ENCODE measurements at regions not wholly inside any gene's neighbourhood (a gene's known extent, or its start where the extent isn't known, plus 50 kb on each side); places are given as distances from the start of the nearest gene placed in this dataset.

DNA sequence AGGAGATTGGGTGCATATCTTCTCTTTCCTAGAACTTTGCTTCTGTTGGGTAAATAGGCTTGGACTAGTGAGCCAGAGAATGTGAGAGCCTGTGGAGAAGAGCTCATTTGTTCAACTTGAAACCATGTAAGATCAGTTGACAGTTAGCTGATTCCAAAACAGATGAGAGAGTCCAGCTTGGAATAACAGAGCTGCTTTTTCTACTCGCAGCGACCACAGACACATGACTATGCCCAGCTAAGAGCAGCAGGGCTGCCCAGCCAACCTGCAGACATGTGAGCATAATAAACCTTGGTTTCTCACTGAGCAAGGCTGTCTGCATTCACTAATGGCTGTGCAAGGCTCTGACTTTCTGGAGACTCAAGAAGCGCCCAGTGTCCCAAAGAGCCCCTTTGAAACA lies 209.2 kb downstream of the C12orf75 start:
- no peak for DNase-seq

- DNase-seq: no peak
Observed at GRCh38 chr12:105547786-105548185, 217.3 kb downstream of the C12orf75 start.

GRCh38 chr12:105548626-105549025 lies 218.1 kb downstream of the C12orf75 start:
- DNase-seq: no peak

DNA sequence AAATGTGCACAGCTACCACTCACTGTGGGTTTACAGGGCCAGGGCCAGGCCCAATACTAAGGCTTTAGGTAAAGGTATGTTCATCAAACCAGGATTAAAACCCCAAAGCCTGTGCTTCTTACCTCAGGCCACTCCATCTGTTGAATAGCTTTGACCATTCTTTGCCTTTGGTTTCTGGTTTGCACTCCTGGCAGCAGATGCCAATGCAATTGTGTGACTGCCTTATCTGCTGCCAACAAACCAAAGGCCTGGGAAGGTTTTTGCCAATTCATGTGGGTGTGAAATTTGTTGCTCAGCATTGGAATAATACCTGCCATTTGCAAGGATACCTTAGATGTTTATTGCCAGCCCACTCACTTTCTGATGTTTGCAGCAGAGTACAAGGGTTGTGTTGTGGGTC lies 221.6 kb downstream of the C12orf75 start:
- no peak for DNase-seq

- DNase-seq: no peak
Observed at GRCh38 chr12:105554223-105554678, 223.8 kb downstream of the C12orf75 start.

GRCh38 chr12:105554856-105555255 lies 224.4 kb downstream of the C12orf75 start:
- DNase-seq: no peak

DNA sequence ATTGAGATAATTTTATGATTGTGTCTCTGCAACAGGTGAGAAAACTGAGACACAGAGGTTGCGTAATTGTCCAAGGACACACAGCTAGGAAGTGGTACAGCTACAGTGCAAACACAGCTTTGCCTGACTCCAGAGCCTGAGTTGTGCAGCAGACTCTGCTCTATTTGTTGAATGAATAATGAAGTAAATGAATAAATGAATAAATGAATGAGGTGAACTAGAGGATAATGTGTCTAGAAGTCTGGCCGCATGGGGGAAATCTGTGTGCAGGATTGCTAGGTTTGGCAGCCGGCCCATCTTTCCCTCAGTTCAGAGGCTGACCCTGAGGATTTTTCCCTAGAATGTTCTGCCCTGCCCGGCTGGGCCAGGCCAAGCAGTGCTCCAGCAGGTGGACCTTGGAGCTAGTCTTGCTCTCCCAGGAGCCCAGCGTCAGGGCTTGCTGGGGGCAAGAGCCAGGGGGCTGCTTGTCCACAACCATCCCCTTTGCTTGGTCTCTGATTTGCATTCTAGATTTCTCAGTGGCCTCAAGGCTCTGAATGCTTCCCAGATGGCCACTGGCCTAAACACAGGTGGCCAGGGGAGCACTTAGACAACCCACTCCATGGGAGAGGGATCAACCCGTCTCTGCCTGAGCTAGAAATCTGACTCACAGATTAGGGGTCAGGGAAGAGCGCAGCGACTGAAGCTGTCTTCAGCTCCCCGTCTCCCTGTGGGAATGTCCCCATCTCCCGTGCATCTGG lies 225.2 kb downstream of the C12orf75 start:
- no peak for DNase-seq

DNA sequence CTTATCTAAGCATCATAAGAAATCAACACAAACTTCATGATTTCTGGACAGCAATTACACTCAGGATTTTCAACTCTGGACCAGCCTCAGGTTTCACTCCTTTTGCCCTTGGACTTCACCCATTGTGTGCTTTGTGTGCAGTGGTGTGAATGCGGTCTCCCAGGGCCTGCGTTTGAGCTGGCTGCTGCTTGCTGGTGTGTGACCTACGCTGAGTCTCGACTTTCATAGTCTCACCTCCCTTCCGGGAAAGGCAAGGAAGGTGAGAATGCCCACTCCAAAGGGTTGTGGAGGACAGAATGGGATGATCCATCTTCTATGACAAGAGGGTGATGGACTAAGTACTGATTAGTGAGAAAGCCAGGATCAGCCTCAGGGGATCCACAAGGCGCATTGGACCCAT lies 228.8 kb downstream of the C12orf75 start:
- no peak for DNase-seq

DNA sequence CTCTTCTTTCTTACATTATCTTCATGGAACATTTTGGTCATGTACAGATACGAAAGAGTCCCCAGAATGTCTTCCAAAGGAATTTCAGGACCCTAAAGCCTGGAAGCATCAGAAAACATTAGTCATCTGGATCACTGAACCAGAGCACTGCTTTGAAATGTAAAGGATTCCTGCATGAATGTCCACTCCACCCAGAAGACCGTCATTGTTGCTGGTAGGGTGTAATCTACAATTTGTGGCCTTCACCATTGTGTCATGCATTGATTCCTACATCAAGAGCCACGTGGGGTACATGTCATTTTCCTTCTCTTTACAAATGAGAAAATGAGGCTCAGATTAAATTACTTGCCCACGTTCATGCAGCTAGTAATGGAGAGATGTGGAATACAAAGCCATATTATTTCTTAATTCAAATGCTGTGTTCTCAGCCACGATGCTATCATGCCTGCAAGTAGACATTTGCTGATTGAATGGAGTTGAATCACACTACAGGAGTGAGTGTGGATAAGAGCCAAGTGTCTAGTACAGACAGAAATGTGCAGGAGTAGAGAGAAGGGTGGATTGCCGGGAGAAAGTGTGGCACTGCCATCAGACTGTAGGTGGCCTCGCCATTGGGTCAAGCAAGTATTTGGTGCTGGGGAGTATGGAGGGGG lies 231.2 kb downstream of the C12orf75 start:
- DNase-seq: no peak

- no peak for DNase-seq
Observed at GRCh38 chr12:105562199-105562971, 231.9 kb downstream of the C12orf75 start.

DNA sequence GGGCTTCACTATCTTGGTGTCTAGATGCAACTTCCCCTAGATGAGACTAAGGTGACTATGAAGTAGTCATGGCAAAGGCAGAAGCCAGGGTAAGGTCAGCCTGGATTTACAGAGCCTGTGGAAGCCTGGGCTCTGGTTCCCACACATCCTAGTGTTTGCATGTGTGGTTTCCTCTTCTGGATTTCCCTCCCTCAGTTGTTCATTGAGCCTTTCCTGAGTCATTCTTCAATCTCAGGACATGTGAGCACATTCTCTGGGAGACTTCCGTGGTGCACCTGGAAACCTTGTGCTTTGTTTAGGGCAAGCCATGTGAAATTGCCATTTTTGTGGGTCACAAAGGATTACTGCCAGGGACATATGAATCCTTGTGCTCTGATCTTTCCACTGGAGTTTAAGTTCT lies 236.6 kb downstream of the C12orf75 start:
- no peak for DNase-seq

DNA sequence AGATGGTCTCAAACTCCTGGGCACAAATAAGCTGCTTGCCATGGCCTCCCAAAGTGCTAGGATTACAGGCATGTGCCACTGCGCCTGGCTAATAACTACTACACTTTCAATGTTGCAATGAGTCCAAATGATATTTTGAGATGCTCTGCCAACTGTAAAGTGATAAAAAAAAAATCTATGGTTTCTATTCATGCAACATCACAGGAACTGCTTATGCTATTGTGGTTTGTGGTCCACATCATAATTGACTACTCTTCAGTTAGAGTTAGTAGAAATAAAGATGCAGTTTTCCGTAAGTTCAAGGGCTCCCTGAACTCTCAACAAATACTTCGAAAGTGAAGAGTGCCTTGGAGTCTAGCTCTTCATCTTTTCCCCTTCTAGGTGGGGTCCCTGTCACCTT lies 239.4 kb downstream of the C12orf75 start:
- no peak for DNase-seq

DNA sequence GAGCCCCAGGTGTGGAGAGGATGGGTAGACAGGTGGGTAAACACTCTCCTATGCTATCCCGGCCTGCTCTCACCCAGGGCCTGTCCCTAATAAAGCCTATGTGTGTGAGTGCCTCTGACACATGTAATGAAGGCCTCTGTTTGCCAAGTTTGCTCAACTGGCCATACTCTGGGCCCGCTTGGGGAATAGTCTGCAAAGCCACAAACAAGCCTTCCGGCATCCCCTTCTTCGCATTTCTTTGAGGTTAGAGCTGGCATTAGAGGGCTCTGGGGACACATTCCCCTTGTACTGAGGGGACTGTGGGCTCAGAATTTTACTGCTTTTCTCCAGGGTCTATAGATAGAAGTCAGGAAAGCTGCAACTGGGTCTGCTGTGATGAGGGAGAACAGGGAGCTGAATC lies 240.5 kb downstream of the C12orf75 start:
- no peak for DNase-seq

DNA sequence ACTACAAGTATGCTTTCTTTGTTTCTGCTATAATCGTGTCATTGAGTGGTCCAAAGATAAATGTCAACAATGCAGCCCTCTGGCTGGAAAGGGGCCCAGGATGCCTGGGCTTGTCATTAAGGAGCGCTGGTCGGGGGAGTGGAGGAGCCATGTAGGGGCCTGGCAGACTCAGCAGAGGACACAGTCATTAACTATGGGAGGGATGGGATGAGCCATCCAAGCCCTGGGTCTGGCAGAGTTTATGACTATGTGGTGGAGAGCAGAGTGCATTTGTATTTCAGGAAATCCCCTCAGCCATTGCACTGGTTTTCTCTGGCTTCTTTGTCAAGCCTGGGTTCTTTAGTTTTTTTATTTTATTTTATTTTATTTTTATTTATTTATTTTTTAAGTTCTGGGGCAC lies 243.1 kb downstream of the C12orf75 start:
- DNase-seq: no peak

DNA sequence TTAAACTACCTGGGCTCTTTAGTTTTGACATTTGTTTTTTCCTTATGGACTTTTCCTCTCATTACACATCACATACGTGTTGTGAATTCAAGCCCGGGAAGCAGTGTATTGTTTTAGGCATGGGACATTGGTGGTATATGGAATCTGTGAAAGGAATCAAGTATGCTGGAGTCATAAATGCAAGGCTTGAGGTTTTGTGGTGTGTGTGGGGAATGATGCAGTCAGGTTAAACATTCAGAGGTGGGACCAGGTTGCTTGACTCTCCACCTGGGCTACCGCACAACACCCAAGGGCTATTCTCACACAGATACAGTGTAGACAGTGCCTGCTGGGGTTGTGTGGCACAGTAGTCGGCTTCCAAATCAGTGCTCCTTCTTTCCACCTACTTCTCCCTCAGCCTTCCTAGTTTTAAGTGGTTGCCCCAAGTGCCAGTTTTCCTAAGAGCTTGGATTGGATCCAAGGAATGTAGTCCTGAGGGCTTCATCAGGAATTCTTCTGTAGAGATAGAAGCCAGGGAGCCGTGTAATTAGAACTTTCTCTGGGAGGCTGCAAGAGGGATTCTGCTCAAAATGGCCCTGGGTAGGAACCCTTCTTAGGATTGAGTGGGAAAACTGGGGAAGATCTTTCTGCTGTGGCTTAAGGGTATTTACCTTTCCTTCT lies 243.7 kb downstream of the C12orf75 start:
- no peak for DNase-seq

- DNase-seq: no peak
Observed at GRCh38 chr12:105575235-105575634, 244.7 kb downstream of the C12orf75 start.

- DNase-seq: no peak
Observed at GRCh38 chr12:105576261-105576660, 245.8 kb downstream of the C12orf75 start.

- DNase-seq: no peak
Observed at GRCh38 chr12:105580821-105581352, 250.4 kb downstream of the C12orf75 start.

DNA sequence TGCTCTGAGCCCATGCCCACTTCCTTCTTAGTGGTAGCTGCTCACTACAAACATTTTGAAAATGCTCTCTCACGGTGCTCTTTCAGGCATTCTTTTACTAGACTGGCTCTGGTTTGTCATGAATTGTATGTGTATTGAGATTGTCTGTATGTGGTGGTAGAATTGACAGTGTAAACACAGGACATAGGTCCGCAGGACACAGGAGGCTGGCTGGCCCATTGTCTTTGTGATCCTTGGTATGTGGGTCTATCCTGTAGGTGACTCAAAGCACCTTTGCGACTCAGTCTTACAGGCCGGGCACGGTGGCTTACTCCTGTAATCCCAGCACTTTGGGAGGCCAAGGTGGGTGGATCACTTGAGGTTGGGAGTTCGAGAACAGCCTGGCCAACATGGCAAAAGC lies 250.9 kb downstream of the C12orf75 start:
- DNase-seq: no peak

DNA sequence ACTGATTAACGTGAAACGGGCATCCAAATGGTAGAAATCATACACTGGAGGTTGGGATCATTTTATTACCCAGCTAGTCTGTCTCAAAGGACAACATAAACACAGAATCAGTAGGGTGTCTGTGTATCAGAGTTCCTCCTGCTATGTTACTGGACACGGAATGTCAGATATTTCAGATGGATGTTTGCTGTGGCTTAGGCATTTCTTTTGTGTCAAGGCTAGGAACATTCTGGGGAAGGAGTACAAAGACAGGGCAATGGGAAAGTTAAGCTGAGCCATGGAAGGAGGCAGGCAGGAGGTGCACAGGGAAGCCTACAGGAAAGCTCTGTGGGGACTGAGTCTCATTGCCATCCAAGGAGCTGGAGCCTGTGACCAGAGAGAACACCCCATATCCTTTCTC lies 254.6 kb downstream of the C12orf75 start:
- no peak for DNase-seq

- no peak for DNase-seq
Observed at GRCh38 chr12:105587237-105587636, 256.7 kb downstream of the C12orf75 start.

DNA sequence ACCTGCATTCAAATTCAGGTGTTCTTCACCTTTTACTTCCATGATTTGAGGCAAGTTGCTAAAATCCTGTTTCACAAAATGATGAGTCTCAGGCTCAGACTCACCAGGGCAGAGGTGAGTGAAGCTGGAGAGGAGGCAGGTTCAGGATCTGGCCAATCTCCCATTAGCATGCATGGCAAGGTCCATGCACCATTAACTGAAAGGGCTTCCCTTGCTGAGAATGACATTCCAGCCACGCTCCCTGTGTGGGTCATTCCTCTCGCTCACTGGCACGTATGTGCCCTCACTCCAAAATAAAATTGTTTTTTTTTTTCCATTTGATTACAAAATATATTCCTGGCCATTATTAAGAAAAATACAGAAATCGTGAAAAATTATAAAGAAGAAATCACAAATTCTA lies 257.6 kb downstream of the C12orf75 start:
- no peak for DNase-seq

- no peak for DNase-seq
Observed at GRCh38 chr12:105590571-105590970, 260.1 kb downstream of the C12orf75 start.
